ENCODE measurements at regions not wholly inside any gene's neighbourhood (a gene's known extent, or its start where the extent isn't known, plus 50 kb on each side); places are given as distances from the start of the nearest gene placed in this dataset.

- Histone ChIP-seq H3K4me3 (no peak overlapping the region), H3K9me3 (replicated peaks) (no peaks in the 10 kb centered on the region), H3K4me1 (no peaks in the 10 kb centered on the region), H3K36me3 (no peaks in the 10 kb centered on the region), H3K27ac (replicated peaks) (no peak overlapping the region), H3K27me3 (ENCODE audit: low read depth) (no peaks in the 10 kb centered on the region)
- intact Hi-C loops (cut with micrococcal nuclease): no loop called here
- no peak for DNase-seq
- TF ChIP-seq CTCF (IDR thresholded peaks at IDR 0.05; ENCODE audit: borderline replicate concordance): no peak
Observed at GRCh38 chr3:159540882-159541495, 447.6 kb upstream of the IL12A start.

GRCh38 chr3:159548675-159549335 is 439.8 kb upstream of the IL12A start:
- peaks cover 12% of the 10 kb centered on the region for H3K9me3 ChIP-seq (replicated peaks)
- H3K27ac ChIP-seq (replicated peaks): no peak overlapping the region
- no peaks in the 10 kb centered on the region for H3K36me3 ChIP-seq
- intact Hi-C loops (cut with micrococcal nuclease): no loop called here
- DNase-seq: no peak
- TF ChIP-seq CTCF (IDR thresholded peaks at IDR 0.05; ENCODE audit: borderline replicate concordance): no peak
- no peak overlapping the region for H3K4me3 ChIP-seq
- H3K4me1 ChIP-seq: no peaks in the 10 kb centered on the region
- H3K27me3 ChIP-seq (ENCODE audit: low read depth): no peaks in the 10 kb centered on the region

GRCh38 chr3:159555205-159555604 is 433.4 kb upstream of the IL12A start:
- Histone ChIP-seq H3K4me1 (no peaks in the 10 kb centered on the region), H3K4me3 (no peak overlapping the region), H3K9me3 (replicated peaks) (no peaks in the 10 kb centered on the region), H3K27ac (replicated peaks) (no peak overlapping the region), H3K27me3 (ENCODE audit: low read depth) (no peaks in the 10 kb centered on the region), H3K36me3 (no peaks in the 10 kb centered on the region)
- DNase-seq: no peak
- intact Hi-C loops (cut with micrococcal nuclease): no loop called here
- TF ChIP-seq CTCF (IDR thresholded peaks at IDR 0.05; ENCODE audit: borderline replicate concordance): no peak

GRCh38 chr3:159559771-159560170 is 428.9 kb upstream of the IL12A start:
- H3K27ac ChIP-seq (replicated peaks): no peak overlapping the region
- DNase-seq: no peak
- H3K4me3 ChIP-seq: no peak overlapping the region
- H3K36me3 ChIP-seq: no peaks in the 10 kb centered on the region
- no peaks in the 10 kb centered on the region for H3K4me1 ChIP-seq
- H3K9me3 ChIP-seq (replicated peaks): no peaks in the 10 kb centered on the region
- no peaks in the 10 kb centered on the region for H3K27me3 ChIP-seq (ENCODE audit: low read depth)
- intact Hi-C loops (cut with micrococcal nuclease): no loop called here
- no peak for TF ChIP-seq CTCF (IDR thresholded peaks at IDR 0.05; ENCODE audit: borderline replicate concordance)

- Histone ChIP-seq H3K27me3 (ENCODE audit: low read depth) (no peaks in the 10 kb centered on the region), H3K27ac (replicated peaks) (no peak overlapping the region), H3K4me1 (no peaks in the 10 kb centered on the region), H3K4me3 (no peak overlapping the region), H3K36me3 (no peaks in the 10 kb centered on the region), H3K9me3 (replicated peaks) (no peaks in the 10 kb centered on the region)
- TF ChIP-seq CTCF (IDR thresholded peaks at IDR 0.05; ENCODE audit: borderline replicate concordance): no peak
- DNase-seq: no peak
- intact Hi-C loops (cut with micrococcal nuclease): no loop called here
Observed at GRCh38 chr3:159560214-159560979, 428.2 kb upstream of the IL12A start.
